ENCODE measurements at regions not wholly inside any gene's neighbourhood (a gene's known extent, or its start where the extent isn't known, plus 50 kb on each side); places are given as distances from the start of the nearest gene placed in this dataset.

- no peak for TF ChIP-seq POLR2A (IDR thresholded peaks at IDR 0.05)
- TF ChIP-seq, protein P1, sequence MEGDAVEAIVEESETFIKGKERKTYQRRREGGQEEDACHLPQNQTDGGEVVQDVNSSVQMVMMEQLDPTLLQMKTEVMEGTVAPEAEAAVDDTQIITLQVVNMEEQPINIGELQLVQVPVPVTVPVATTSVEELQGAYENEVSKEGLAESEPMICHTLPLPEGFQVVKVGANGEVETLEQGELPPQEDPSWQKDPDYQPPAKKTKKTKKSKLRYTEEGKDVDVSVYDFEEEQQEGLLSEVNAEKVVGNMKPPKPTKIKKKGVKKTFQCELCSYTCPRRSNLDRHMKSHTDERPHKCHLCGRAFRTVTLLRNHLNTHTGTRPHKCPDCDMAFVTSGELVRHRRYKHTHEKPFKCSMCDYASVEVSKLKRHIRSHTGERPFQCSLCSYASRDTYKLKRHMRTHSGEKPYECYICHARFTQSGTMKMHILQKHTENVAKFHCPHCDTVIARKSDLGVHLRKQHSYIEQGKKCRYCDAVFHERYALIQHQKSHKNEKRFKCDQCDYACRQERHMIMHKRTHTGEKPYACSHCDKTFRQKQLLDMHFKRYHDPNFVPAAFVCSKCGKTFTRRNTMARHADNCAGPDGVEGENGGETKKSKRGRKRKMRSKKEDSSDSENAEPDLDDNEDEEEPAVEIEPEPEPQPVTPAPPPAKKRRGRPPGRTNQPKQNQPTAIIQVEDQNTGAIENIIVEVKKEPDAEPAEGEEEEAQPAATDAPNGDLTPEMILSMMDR (IDR thresholded peaks at IDR 0.05 in 4 of 5, conservative IDR thresholded peaks at IDR 0.05 in 1 of 5): no peak
Observed at GRCh38 chr14:42079911-42080310, 473.2 kb downstream of the LRFN5 start.

All from gastrocnemius medialis (tissue), 4 donors.